Astrocyte (in vitro differentiated cells and primary cell): ENCODE measurements at regions not wholly inside any gene's neighbourhood (a gene's known extent, or its start where the extent isn't known, plus 50 kb on each side); places are given as distances from the start of the nearest gene placed in this dataset.

Source experiments
- DNase-seq: peaks from one replicate; pipeline ENCODE4 v3.0.0-alpha.2; 2010; ENCODE audit warnings: low read depth
- FAIRE-seq: peaks from 2 replicates; lab custom pipeline; 2011; peaks lifted over from hg19 to GRCh38; lab: Jason Lieb, UNC
- H2AFZ ChIP-seq: 2 replicates; pipeline ENCODE4 v1.6.0; 2012; ENCODE audit warnings: low read depth, low read length, inconsistent platforms
- H3K27ac ChIP-seq: 2 replicates; pipeline ENCODE4 v1.5.1; 2011; ENCODE audit warnings: low read depth, low read length, inconsistent platforms
- H3K27me3 ChIP-seq: 2 replicates; pipeline ENCODE4 v1.6.0; 2011; ENCODE audit warnings: low read length, inconsistent platforms; ENCODE audit not compliant: insufficient read depth
- H3K36me3 ChIP-seq: 2 replicates; pipeline ENCODE4 v1.5.1; 2011; ENCODE audit warnings: low read length, inconsistent platforms; ENCODE audit not compliant: insufficient read depth
- H3K4me1 ChIP-seq: 2 replicates; pipeline ENCODE4 v1.5.1; 2011; ENCODE audit warnings: low read length, inconsistent platforms; ENCODE audit not compliant: insufficient read depth
- H3K4me2 ChIP-seq: 2 replicates; pipeline ENCODE4 v1.6.0; 2012; ENCODE audit warnings: low read length, inconsistent platforms
- H3K4me3 ChIP-seq: 2 replicates; pipeline ENCODE4 v1.5.1; 2011; ENCODE audit warnings: low read depth, mild to moderate bottlenecking, low read length, inconsistent platforms; ENCODE audit not compliant: insufficient read depth
- H3K79me2 ChIP-seq: 2 replicates; pipeline ENCODE4 v1.6.0; 2012; ENCODE audit warnings: mild to moderate bottlenecking, low read length, inconsistent platforms; ENCODE audit not compliant: insufficient read depth
- H3K9ac ChIP-seq: 2 replicates; pipeline ENCODE4 v1.6.0; 2012; ENCODE audit warnings: mild to moderate bottlenecking, low read length, inconsistent platforms
- H3K9me3 ChIP-seq: 2 replicates; pipeline ENCODE4 v1.5.1; 2012; ENCODE audit warnings: low read depth, mild to moderate bottlenecking, low read length, inconsistent platforms; ENCODE audit not compliant: insufficient read depth
- H4K20me1 ChIP-seq: 2 replicates; pipeline ENCODE4 v1.6.0; 2012; ENCODE audit warnings: low read length, inconsistent platforms; ENCODE audit not compliant: insufficient read depth
- H3K27ac Mint-ChIP-seq: one replicate; pipeline ENCODE4 v1.8.0; 2021; ENCODE audit warnings: mild to moderate bottlenecking, mixed read lengths; ENCODE audit not compliant: unreplicated experiment
- H3K27me3 Mint-ChIP-seq: one replicate; pipeline ENCODE4 v1.8.0; 2021; ENCODE audit warnings: low read depth, mixed read lengths; ENCODE audit not compliant: unreplicated experiment
- H3K36me3 Mint-ChIP-seq: one replicate; pipeline ENCODE4 v1.8.0; 2021; ENCODE audit warnings: low read depth, mixed read lengths; ENCODE audit not compliant: unreplicated experiment
- H3K4me1 Mint-ChIP-seq: one replicate; pipeline ENCODE4 v1.8.0; 2021; ENCODE audit warnings: low read depth, mixed read lengths; ENCODE audit not compliant: unreplicated experiment
- H3K4me3 Mint-ChIP-seq: one replicate; pipeline ENCODE4 v1.8.0; 2021; ENCODE audit warnings: mild to moderate bottlenecking, moderate library complexity, mixed read lengths; ENCODE audit not compliant: unreplicated experiment
- H3K9me3 Mint-ChIP-seq: one replicate; pipeline ENCODE4 v1.8.0; 2021; ENCODE audit warnings: mild to moderate bottlenecking, mixed read lengths; ENCODE audit not compliant: unreplicated experiment
- EZH2 ChIP-seq: IDR thresholded peaks from 2 replicates; pipeline ENCODE4 v1.6.1; 2012; ENCODE audit warnings: mild to moderate bottlenecking, low read length, inconsistent platforms; ENCODE audit not compliant: insufficient read depth
- TF ChIP-seq, protein P1 (sequence below): IDR thresholded peaks from 2 replicates; pipeline ENCODE4 v1.5.1; 2011; ENCODE audit warnings: low read depth, mild to moderate bottlenecking, inconsistent platforms, low read length, moderate library complexity; ENCODE audit not compliant: insufficient read depth

- Mint-ChIP-seq H3K4me1 (peaks cover 2% of the 10 kb centered on the region), H3K4me3 (no peak overlapping the region), H3K27me3 (no peaks in the 10 kb centered on the region), H3K9me3 (peaks cover 8% of the 10 kb centered on the region), H3K36me3 (no peaks in the 10 kb centered on the region), H3K27ac (no peak overlapping the region)
- no peak overlapping the region for H3K4me2 ChIP-seq
- FAIRE-seq (no peak), DNase-seq (no peak)
- no peak overlapping the region for H3K27ac ChIP-seq
- no peaks in the 10 kb centered on the region for H3K27me3 ChIP-seq
- H3K36me3 ChIP-seq: no peaks in the 10 kb centered on the region
- H3K4me1 ChIP-seq: no peaks in the 10 kb centered on the region
- H3K79me2 ChIP-seq: no peaks in the 10 kb centered on the region
- no peaks in the 10 kb centered on the region for H3K9me3 ChIP-seq
- H4K20me1 ChIP-seq: no peaks in the 10 kb centered on the region
- no peak overlapping the region for H3K9ac ChIP-seq
- H3K4me3 ChIP-seq: no peak overlapping the region
- TF ChIP-seq EZH2: no peak
- TF ChIP-seq, protein P1, sequence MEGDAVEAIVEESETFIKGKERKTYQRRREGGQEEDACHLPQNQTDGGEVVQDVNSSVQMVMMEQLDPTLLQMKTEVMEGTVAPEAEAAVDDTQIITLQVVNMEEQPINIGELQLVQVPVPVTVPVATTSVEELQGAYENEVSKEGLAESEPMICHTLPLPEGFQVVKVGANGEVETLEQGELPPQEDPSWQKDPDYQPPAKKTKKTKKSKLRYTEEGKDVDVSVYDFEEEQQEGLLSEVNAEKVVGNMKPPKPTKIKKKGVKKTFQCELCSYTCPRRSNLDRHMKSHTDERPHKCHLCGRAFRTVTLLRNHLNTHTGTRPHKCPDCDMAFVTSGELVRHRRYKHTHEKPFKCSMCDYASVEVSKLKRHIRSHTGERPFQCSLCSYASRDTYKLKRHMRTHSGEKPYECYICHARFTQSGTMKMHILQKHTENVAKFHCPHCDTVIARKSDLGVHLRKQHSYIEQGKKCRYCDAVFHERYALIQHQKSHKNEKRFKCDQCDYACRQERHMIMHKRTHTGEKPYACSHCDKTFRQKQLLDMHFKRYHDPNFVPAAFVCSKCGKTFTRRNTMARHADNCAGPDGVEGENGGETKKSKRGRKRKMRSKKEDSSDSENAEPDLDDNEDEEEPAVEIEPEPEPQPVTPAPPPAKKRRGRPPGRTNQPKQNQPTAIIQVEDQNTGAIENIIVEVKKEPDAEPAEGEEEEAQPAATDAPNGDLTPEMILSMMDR: no peak
- H2AFZ ChIP-seq: no peak overlapping the region
Measured at GRCh38 chr16:72552654-72553053, 380.7 kb upstream of the PMFBP1 start.

DNA sequence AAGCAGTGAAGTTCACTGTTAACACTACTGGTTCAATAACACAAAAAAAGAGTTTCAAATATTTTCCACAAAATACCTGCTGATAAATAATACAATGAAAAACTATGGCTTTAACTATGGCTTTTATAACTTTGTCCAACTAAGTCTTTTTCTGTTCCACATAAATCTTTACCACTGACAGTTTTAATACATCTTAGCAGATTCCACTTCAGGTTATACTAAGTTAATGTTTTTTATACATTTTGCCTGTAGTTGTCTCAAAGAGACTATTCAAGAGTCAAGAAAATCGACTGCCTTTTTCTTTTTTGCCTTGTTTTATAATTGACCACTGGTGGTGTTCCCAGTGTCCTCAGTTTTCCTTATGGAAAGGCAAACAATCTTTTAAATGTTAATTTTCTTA, 379.7 kb upstream of the PMFBP1 start:
- no peak overlapping the region for H2AFZ ChIP-seq
- H3K4me3 ChIP-seq: no peak overlapping the region
- Mint-ChIP-seq H3K27me3 (no peaks in the 10 kb centered on the region), H3K4me3 (no peak overlapping the region), H3K9me3 (peaks cover 11% of the 10 kb centered on the region), H3K36me3 (no peaks in the 10 kb centered on the region), H3K27ac (no peak overlapping the region), H3K4me1 (peaks cover 2% of the 10 kb centered on the region)
- no peak for FAIRE-seq
- no peaks in the 10 kb centered on the region for H3K79me2 ChIP-seq
- no peaks in the 10 kb centered on the region for H3K9me3 ChIP-seq
- no peak overlapping the region for H3K27ac ChIP-seq
- H3K9ac ChIP-seq: no peak overlapping the region
- no peaks in the 10 kb centered on the region for H3K4me1 ChIP-seq
- H3K4me2 ChIP-seq: no peak overlapping the region
- TF ChIP-seq, protein P1: no peak
- no peak for TF ChIP-seq EZH2
- no peaks in the 10 kb centered on the region for H3K36me3 ChIP-seq
- no peak for DNase-seq
- H4K20me1 ChIP-seq: no peaks in the 10 kb centered on the region
- no peaks in the 10 kb centered on the region for H3K27me3 ChIP-seq

DNA sequence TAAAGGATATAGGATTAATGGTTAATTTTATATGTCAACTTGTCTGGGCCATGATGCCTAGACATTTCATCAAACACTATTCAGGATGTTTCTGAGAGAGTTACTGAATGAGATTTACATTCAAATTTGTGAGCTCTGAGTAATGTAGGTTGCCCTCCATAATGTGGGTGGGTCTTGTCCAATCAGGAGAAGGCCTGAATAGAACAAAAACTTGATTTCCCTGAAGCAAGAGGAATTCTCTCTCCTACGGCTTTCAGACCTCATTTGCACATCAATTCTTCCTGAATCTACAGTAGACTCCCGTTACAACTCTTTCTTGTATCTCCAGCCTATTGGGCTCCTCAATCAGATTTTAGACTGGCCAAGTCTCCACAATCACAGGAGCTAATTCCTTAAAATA, 377.9 kb upstream of the PMFBP1 start:
- no peaks in the 10 kb centered on the region for H3K36me3 Mint-ChIP-seq

More for the DNA sequence above, 377.9 kb upstream of the PMFBP1 start:
- Mint-ChIP-seq H3K27ac (no peak overlapping the region), H3K27me3 (no peaks in the 10 kb centered on the region), H3K9me3 (peaks cover 11% of the 10 kb centered on the region), H3K4me1 (no peaks in the 10 kb centered on the region), H3K4me3 (no peak overlapping the region)
- DNase-seq: no peak
- Histone ChIP-seq H3K4me2 (no peak overlapping the region), H3K27me3 (no peaks in the 10 kb centered on the region), H2AFZ (no peak overlapping the region), H3K27ac (no peak overlapping the region), H4K20me1 (no peaks in the 10 kb centered on the region), H3K4me1 (no peaks in the 10 kb centered on the region), H3K79me2 (no peaks in the 10 kb centered on the region), H3K36me3 (no peaks in the 10 kb centered on the region), H3K9ac (no peak overlapping the region), H3K9me3 (no peaks in the 10 kb centered on the region), H3K4me3 (no peak overlapping the region)
- no peak for FAIRE-seq
- TF ChIP-seq, protein P1: no peak
- no peak for TF ChIP-seq EZH2
